Activated T-cell treated with anti-CD3 and anti-CD28 coated beads, Interleukin-2, amount 50 U/mL, for 1 hour (primary cell): ENCODE measurements at regions not wholly inside any gene's neighbourhood (a gene's known extent, or its start where the extent isn't known, plus 50 kb on each side); places are given as distances from the start of the nearest gene placed in this dataset.
"Not testable (repeated sequence)": the region's sequence is repeated elsewhere in the genome, so short reads cannot be mapped to it uniquely, and the experiment has no call there.

Source experiments
- DNase-seq: peaks from one replicate; pipeline ENCODE4 v3.0.0-alpha.2; 2020

GRCh38 chr14:106347291-106347778, 821.0 kb downstream of the TMEM121 start:
- no peak for DNase-seq

GRCh38 chr14:106347890-106348755, 821.7 kb downstream of the TMEM121 start:
- no peak for DNase-seq

- DNase-seq, result peak; percentile 95
These were observed 822.6 kb downstream of the TMEM121 start for GRCh38 chr14:106348873-106349540.

- not testable (repeated sequence) for DNase-seq
These were observed 823.5 kb downstream of the TMEM121 start for GRCh38 chr14:106349678-106350457.

GRCh38 chr14:106355007-106355791, 828.8 kb downstream of the TMEM121 start:
- DNase-seq, result not testable (repeated sequence)

GRCh38 chr14:106355881-106356642, 829.7 kb downstream of the TMEM121 start:
- DNase-seq, result not testable (repeated sequence)

GRCh38 chr14:106356643-106356930, 830.2 kb downstream of the TMEM121 start:
- DNase-seq, result not testable (repeated sequence)

- peak; percentile 58 for DNase-seq
These were observed 832.9 kb downstream of the TMEM121 start for GRCh38 chr14:106359157-106359887.

GRCh38 chr14:106365371-106365770, 839.0 kb downstream of the TMEM121 start:
- not testable (repeated sequence) for DNase-seq

GRCh38 chr14:106365894-106366293, 839.5 kb downstream of the TMEM121 start:
- not testable (repeated sequence) for DNase-seq

GRCh38 chr14:106366971-106367370, 840.6 kb downstream of the TMEM121 start:
- not testable (repeated sequence) for DNase-seq

GRCh38 chr14:106369456-106369855, 843.1 kb downstream of the TMEM121 start:
- DNase-seq, result not testable (repeated sequence)

- peak; percentile 83 for DNase-seq
These were observed 846.7 kb downstream of the TMEM121 start for GRCh38 chr14:106372870-106373652.

GRCh38 chr14:106373653-106374110, 847.3 kb downstream of the TMEM121 start:
- DNase-seq, result not testable (repeated sequence)

- no peak for DNase-seq
These were observed 851.0 kb downstream of the TMEM121 start for GRCh38 chr14:106377432-106377831.

- DNase-seq, result peak; percentile 53
These were observed 851.8 kb downstream of the TMEM121 start for GRCh38 chr14:106378191-106378590.

- DNase-seq, result no peak
These were observed 854.4 kb downstream of the TMEM121 start for GRCh38 chr14:106380740-106381139.

GRCh38 chr14:106389186-106389585, 862.8 kb downstream of the TMEM121 start:
- not testable (repeated sequence) for DNase-seq

GRCh38 chr14:106390401-106390800, 864.0 kb downstream of the TMEM121 start:
- no peak for DNase-seq

- DNase-seq, result no peak
These were observed 864.6 kb downstream of the TMEM121 start for GRCh38 chr14:106390947-106391346.
